GM18907 (cell line): ENCODE measurements at regions not wholly inside any gene's neighbourhood (a gene's known extent, or its start where the extent isn't known, plus 50 kb on each side); places are given as distances from the start of the nearest gene placed in this dataset.

ENCODE experiments used
- ATAC-seq: cut with Tn5 transposase; IDR thresholded peaks from one replicate; pipeline ENCODE4 v1.9.1; 2021; ENCODE audit warnings: mild to moderate bottlenecking, moderate library complexity; ENCODE audit not compliant: unreplicated experiment

- ATAC-seq = no peak
These were observed 615.3 kb downstream of the BCL11A start for GRCh38 chr2:59938181-59938580.

GRCh38 chr2:59936048-59936447 lies 617.4 kb downstream of the BCL11A start:
- no peak for ATAC-seq

- no peak for ATAC-seq
These were observed 618.4 kb downstream of the BCL11A start for GRCh38 chr2:59935005-59935404.

- no peak for ATAC-seq
These were observed 619.5 kb downstream of the BCL11A start for GRCh38 chr2:59933948-59934347.

- no peak for ATAC-seq
These were observed 621.1 kb downstream of the BCL11A start for GRCh38 chr2:59932341-59932740.

- ATAC-seq = no peak
These were observed 623.0 kb downstream of the BCL11A start for GRCh38 chr2:59930430-59930829.

GRCh38 chr2:59926731-59927130 lies 626.7 kb downstream of the BCL11A start:
- no peak for ATAC-seq

GRCh38 chr2:59925321-59925720 lies 628.1 kb downstream of the BCL11A start:
- ATAC-seq = no peak

- no peak for ATAC-seq
These were observed 629.1 kb downstream of the BCL11A start for GRCh38 chr2:59924346-59924745.

- ATAC-seq = no peak
These were observed 631.0 kb downstream of the BCL11A start for GRCh38 chr2:59922450-59922849.

GRCh38 chr2:59921743-59922142 lies 631.7 kb downstream of the BCL11A start:
- ATAC-seq = no peak

GRCh38 chr2:59920961-59921360 lies 632.5 kb downstream of the BCL11A start:
- ATAC-seq = no peak

- no peak for ATAC-seq
These were observed 633.1 kb downstream of the BCL11A start for GRCh38 chr2:59920307-59920706.

- no peak for ATAC-seq
These were observed 633.9 kb downstream of the BCL11A start for GRCh38 chr2:59919579-59919978.

- no peak for ATAC-seq
These were observed 641.4 kb downstream of the BCL11A start for GRCh38 chr2:59912042-59912441.

- no peak for ATAC-seq
These were observed 643.3 kb downstream of the BCL11A start for GRCh38 chr2:59910166-59910565.

- no peak for ATAC-seq
These were observed 644.3 kb downstream of the BCL11A start for GRCh38 chr2:59909147-59909546.

GRCh38 chr2:59905731-59906130 lies 647.7 kb downstream of the BCL11A start:
- ATAC-seq = no peak

- ATAC-seq = no peak
These were observed 649.4 kb downstream of the BCL11A start for GRCh38 chr2:59903994-59904544.

- ATAC-seq = no peak
These were observed 652.6 kb downstream of the BCL11A start for GRCh38 chr2:59900728-59901452.

GRCh38 chr2:59899692-59900091 lies 653.8 kb downstream of the BCL11A start:
- ATAC-seq = no peak

- no peak for ATAC-seq
These were observed 656.8 kb downstream of the BCL11A start for GRCh38 chr2:59896499-59897245.
